ENCODE measurements at regions not wholly inside any gene's neighbourhood (a gene's known extent, or its start where the extent isn't known, plus 50 kb on each side); places are given as distances from the start of the nearest gene placed in this dataset.
"Not testable (repeated sequence)": the region's sequence is repeated elsewhere in the genome, so short reads cannot be mapped to it uniquely, and the experiment has no call there.

GRCh38 chr6:27177485-27178406, 69.8 kb upstream of the PRSS16 start:
- H3K27ac ChIP-seq (ENCODE audit: low read depth, low read length): peak overlapping the region; percentile 70
- peak overlapping the region; percentile 92 for H3K9ac ChIP-seq (ENCODE audit: low read length)

GRCh38 chr6:27178407-27178730, 69.1 kb upstream of the PRSS16 start:
- H3K36me3 ChIP-seq (ENCODE audit: insufficient read depth, low read length): no peaks in the 10 kb centered on the region
- H3K4me1 ChIP-seq (ENCODE audit: insufficient read depth, low read length): no peaks in the 10 kb centered on the region
- H3K27ac ChIP-seq (ENCODE audit: low read depth, low read length): peak overlapping the region; percentile 70
- H3K9me3 ChIP-seq (ENCODE audit: low read length): no peaks in the 10 kb centered on the region
- no peaks in the 10 kb centered on the region for H3K27me3 ChIP-seq (ENCODE audit: control insufficient read depth in 1 of 2, insufficient read depth in 2 of 2, low read length in 2 of 2)
- peak overlapping the region; percentile 66 to 100 for H3K4me3 ChIP-seq (ENCODE audit: low read depth in 1 of 2, low read length in 2 of 2)
- H3K9ac ChIP-seq (ENCODE audit: low read length): peak overlapping the region; percentile 92

More at GRCh38 chr6:27177485-27178406, 69.8 kb upstream of the PRSS16 start:
- Histone ChIP-seq H3K4me3 (ENCODE audit: low read depth in 1 of 2, low read length in 2 of 2) (peak overlapping the region; percentile 66 to 100), H3K4me1 (ENCODE audit: insufficient read depth, low read length) (no peaks in the 10 kb centered on the region), H3K9me3 (ENCODE audit: low read length) (no peaks in the 10 kb centered on the region), H3K36me3 (ENCODE audit: insufficient read depth, low read length) (no peaks in the 10 kb centered on the region), H3K27me3 (ENCODE audit: control insufficient read depth in 1 of 2, insufficient read depth in 2 of 2, low read length in 2 of 2) (no peaks in the 10 kb centered on the region)

GRCh38 chr6:27178860-27179259, 68.6 kb upstream of the PRSS16 start:
- Histone ChIP-seq H3K27me3 (ENCODE audit: control insufficient read depth in 1 of 2, insufficient read depth in 2 of 2, low read length in 2 of 2) (no peaks in the 10 kb centered on the region), H3K36me3 (ENCODE audit: insufficient read depth, low read length) (no peaks in the 10 kb centered on the region), H3K4me3 (ENCODE audit: low read depth in 1 of 2, low read length in 2 of 2) (no peak overlapping the region), H3K4me1 (ENCODE audit: insufficient read depth, low read length) (no peaks in the 10 kb centered on the region), H3K9ac (ENCODE audit: low read length) (no peak overlapping the region), H3K27ac (ENCODE audit: low read depth, low read length) (no peak overlapping the region), H3K9me3 (ENCODE audit: low read length) (no peaks in the 10 kb centered on the region)

GRCh38 chr6:27183060-27183832, 64.3 kb upstream of the PRSS16 start:
- Histone ChIP-seq H3K36me3 (ENCODE audit: insufficient read depth, low read length) (no peaks in the 10 kb centered on the region), H3K27me3 (ENCODE audit: control insufficient read depth in 1 of 2, insufficient read depth in 2 of 2, low read length in 2 of 2) (no peaks in the 10 kb centered on the region)

GRCh38 chr6:27187231-27188060, 60.1 kb upstream of the PRSS16 start:
- H3K9me3 ChIP-seq (ENCODE audit: low read length): no peaks in the 10 kb centered on the region
- H3K4me1 ChIP-seq (ENCODE audit: insufficient read depth, low read length): peaks cover 5% of the 10 kb centered on the region
- no peaks in the 10 kb centered on the region for H3K36me3 ChIP-seq (ENCODE audit: insufficient read depth, low read length)
- peak overlapping the region; percentile 12 to 71 for H3K4me3 ChIP-seq (ENCODE audit: low read depth in 1 of 2, low read length in 2 of 2)
- H3K27ac ChIP-seq (ENCODE audit: low read depth, low read length): no peak overlapping the region
- H3K27me3 ChIP-seq (ENCODE audit: control insufficient read depth in 1 of 2, insufficient read depth in 2 of 2, low read length in 2 of 2): no peaks in the 10 kb centered on the region
- peak overlapping the region; percentile 39 for H3K9ac ChIP-seq (ENCODE audit: low read length)

More at GRCh38 chr6:27183060-27183832, 64.3 kb upstream of the PRSS16 start:
- Histone ChIP-seq H3K27ac (ENCODE audit: low read depth, low read length) (no peak overlapping the region), H3K4me3 (ENCODE audit: low read depth in 1 of 2, low read length in 2 of 2) (no peak overlapping the region), H3K9me3 (ENCODE audit: low read length) (no peaks in the 10 kb centered on the region), H3K4me1 (ENCODE audit: insufficient read depth, low read length) (no peaks in the 10 kb centered on the region), H3K9ac (ENCODE audit: low read length) (no peak overlapping the region)

GRCh38 chr6:27188061-27188884, 59.2 kb upstream of the PRSS16 start:
- Histone ChIP-seq H3K4me3 (ENCODE audit: low read depth in 1 of 2, low read length in 2 of 2) (peak overlapping the region; percentile 47 to 71), H3K36me3 (ENCODE audit: insufficient read depth, low read length) (no peaks in the 10 kb centered on the region), H3K27me3 (ENCODE audit: control insufficient read depth in 1 of 2, insufficient read depth in 2 of 2, low read length in 2 of 2) (no peaks in the 10 kb centered on the region), H3K4me1 (ENCODE audit: insufficient read depth, low read length) (peaks cover 5% of the 10 kb centered on the region), H3K9me3 (ENCODE audit: low read length) (no peaks in the 10 kb centered on the region), H3K9ac (ENCODE audit: low read length) (peak overlapping the region; percentile 39), H3K27ac (ENCODE audit: low read depth, low read length) (peak overlapping the region; percentile 55)

- Histone ChIP-seq H3K27me3 (ENCODE audit: control insufficient read depth in 1 of 2, insufficient read depth in 2 of 2, low read length in 2 of 2) (no peaks in the 10 kb centered on the region), H3K9me3 (ENCODE audit: low read length) (no peaks in the 10 kb centered on the region), H3K4me1 (ENCODE audit: insufficient read depth, low read length) (peaks cover 5% of the 10 kb centered on the region), H3K9ac (ENCODE audit: low read length) (peak overlapping the region; percentile 39), H3K4me3 (ENCODE audit: low read depth in 1 of 2, low read length in 2 of 2) (peak overlapping the region; percentile 47 to 71), H3K36me3 (ENCODE audit: insufficient read depth, low read length) (no peaks in the 10 kb centered on the region), H3K27ac (ENCODE audit: low read depth, low read length) (peak overlapping the region; percentile 55)
Measured at GRCh38 chr6:27188885-27189418, 58.5 kb upstream of the PRSS16 start.

GRCh38 chr6:27190126-27190525, 57.4 kb upstream of the PRSS16 start:
- no peak overlapping the region for H3K4me3 ChIP-seq (ENCODE audit: low read depth in 1 of 2, low read length in 2 of 2)
- no peaks in the 10 kb centered on the region for H3K27me3 ChIP-seq (ENCODE audit: control insufficient read depth in 1 of 2, insufficient read depth in 2 of 2, low read length in 2 of 2)
- no peaks in the 10 kb centered on the region for H3K36me3 ChIP-seq (ENCODE audit: insufficient read depth, low read length)
- no peaks in the 10 kb centered on the region for H3K9me3 ChIP-seq (ENCODE audit: low read length)
- no peak overlapping the region for H3K27ac ChIP-seq (ENCODE audit: low read depth, low read length)
- H3K9ac ChIP-seq (ENCODE audit: low read length): no peak overlapping the region
- peaks cover 5% of the 10 kb centered on the region for H3K4me1 ChIP-seq (ENCODE audit: insufficient read depth, low read length)

- not testable (repeated sequence) for H3K27ac ChIP-seq (ENCODE audit: low read depth, low read length); H3K9me3 ChIP-seq (ENCODE audit: low read length); H3K36me3 ChIP-seq (ENCODE audit: insufficient read depth, low read length); H3K9ac ChIP-seq (ENCODE audit: low read length); H3K4me1 ChIP-seq (ENCODE audit: insufficient read depth, low read length); H3K27me3 ChIP-seq (ENCODE audit: control insufficient read depth in 1 of 2, insufficient read depth in 2 of 2, low read length in 2 of 2); H3K4me3 ChIP-seq (ENCODE audit: low read depth in 1 of 2, low read length in 2 of 2)
Measured at GRCh38 chr6:27194453-27194852, 53.0 kb upstream of the PRSS16 start.

GRCh38 chr6:27195547-27195946, 52.0 kb upstream of the PRSS16 start:
- H3K36me3 ChIP-seq (ENCODE audit: insufficient read depth, low read length); H3K9me3 ChIP-seq (ENCODE audit: low read length); H3K27ac ChIP-seq (ENCODE audit: low read depth, low read length); H3K27me3 ChIP-seq (ENCODE audit: control insufficient read depth in 1 of 2, insufficient read depth in 2 of 2, low read length in 2 of 2); H3K4me1 ChIP-seq (ENCODE audit: insufficient read depth, low read length); H3K9ac ChIP-seq (ENCODE audit: low read length); H3K4me3 ChIP-seq (ENCODE audit: low read depth in 1 of 2, low read length in 2 of 2): not testable (repeated sequence)

Data from muscle layer of colon (tissue), 2 donors.